ENCODE measurements at regions not wholly inside any gene's neighbourhood (a gene's known extent, or its start where the extent isn't known, plus 50 kb on each side); places are given as distances from the start of the nearest gene placed in this dataset.

- H3K4me1 ChIP-seq (ENCODE audit: control insufficient read depth in 2 of 2, insufficient read depth in 2 of 2, low read length in 2 of 2), result no peaks in the 10 kb centered on the region
- H3K4me1 Mint-ChIP-seq, result no peaks in the 10 kb centered on the region
- 88% methylated on average over 11 of the region's 12 CpGs for WGBS (ENCODE audit: insufficient coverage)
- no peak overlapping the region for H3K27ac Mint-ChIP-seq
- H3K9me3 Mint-ChIP-seq (ENCODE audit: insufficient read depth), result no peaks in the 10 kb centered on the region
- no peaks in the 10 kb centered on the region for H4K20me1 ChIP-seq (ENCODE audit: control insufficient read depth, insufficient read depth, low read length, poor library complexity, severe bottlenecking)
- no peaks in the 10 kb centered on the region for H3K27me3 ChIP-seq (replicated peaks in 1 of 4; ENCODE audit: control extremely low read depth in 1 of 4, control insufficient read depth in 3 of 4, insufficient read depth in 4 of 4, low read length in 3 of 4)
- peaks cover 0 to 7% (median 0%) of the 10 kb centered on the region in 3 donors for H3K9me3 ChIP-seq (ENCODE audit: control extremely low read depth in 1 of 3, control insufficient read depth in 2 of 3, insufficient read depth in 1 of 3, low read length in 2 of 3)
- no peak for DNase-seq
- intact Hi-C loops (cut with micrococcal nuclease), result no loop called here
- H3K4me3 ChIP-seq (ENCODE audit: control extremely low read depth in 1 of 5, extremely low read depth in 1 of 5, insufficient read depth in 1 of 5, low read depth in 2 of 5, low read length in 4 of 5), result no peak overlapping the region
- H2AFZ ChIP-seq (ENCODE audit: insufficient read depth, low read depth, low read length, poor library complexity, severe bottlenecking), result no peak overlapping the region
- no peaks in the 10 kb centered on the region for H3K27me3 Mint-ChIP-seq
- H3K79me2 ChIP-seq (ENCODE audit: control insufficient read depth, insufficient read depth, low read length), result no peaks in the 10 kb centered on the region
- no peak overlapping the region for H3K27ac ChIP-seq (ENCODE audit: low read length in 2 of 2)
- H3K4me3 Mint-ChIP-seq, result no peak overlapping the region
- POLR2A ChIA-PET, result no interaction called here
- CTCF ChIA-PET, result no interaction called here
- H3K9ac ChIP-seq (ENCODE audit: low read length), result no peak overlapping the region
- TF ChIP-seq CTCF (IDR thresholded peaks at IDR 0.05) (no peak), EZH2 (IDR thresholded peaks at IDR 0.05; ENCODE audit: borderline replicate concordance, insufficient read depth, low read depth, low read length, poor library complexity, severe bottlenecking) (no peak)
- no peak for ATAC-seq (ENCODE audit: low read depth)
- no peak overlapping the region for H3K4me2 ChIP-seq (replicated peaks; ENCODE audit: low read depth, low read length, poor library complexity, severe bottlenecking)
- no peaks in the 10 kb centered on the region for H3K36me3 ChIP-seq (replicated peaks in 1 of 2; ENCODE audit: control extremely low read depth in 1 of 2, control insufficient read depth in 1 of 2, extremely low read depth in 1 of 2, insufficient read depth in 2 of 2, low read length in 1 of 2)
Measured at GRCh38 chr5:162882629-162883028, 554.8 kb upstream of the CCNG1 start.

GRCh38 chr5:162886717-162887116, 550.7 kb upstream of the CCNG1 start:
- intact Hi-C loops (cut with micrococcal nuclease), result no loop called here
- Mint-ChIP-seq H3K27me3 (no peaks in the 10 kb centered on the region), H3K27ac (no peak overlapping the region), H3K4me1 (no peaks in the 10 kb centered on the region), H3K4me3 (no peak overlapping the region), H3K9me3 (ENCODE audit: insufficient read depth) (no peaks in the 10 kb centered on the region)
- ChIA-PET POLR2A (no interaction called here), CTCF (no interaction called here)
- no peak for DNase-seq
- TF ChIP-seq EZH2 (IDR thresholded peaks at IDR 0.05; ENCODE audit: borderline replicate concordance, insufficient read depth, low read depth, low read length, poor library complexity, severe bottlenecking) (no peak), CTCF (IDR thresholded peaks at IDR 0.05) (no peak)
- H3K9me3 ChIP-seq (ENCODE audit: control extremely low read depth in 1 of 3, control insufficient read depth in 2 of 3, insufficient read depth in 1 of 3, low read length in 2 of 3), result peaks cover 0 to 7% (median 0%) of the 10 kb centered on the region in 3 donors
- H2AFZ ChIP-seq (ENCODE audit: insufficient read depth, low read depth, low read length, poor library complexity, severe bottlenecking), result no peak overlapping the region
- no peaks in the 10 kb centered on the region for H3K4me1 ChIP-seq (ENCODE audit: control insufficient read depth in 2 of 2, insufficient read depth in 2 of 2, low read length in 2 of 2)
- no peaks in the 10 kb centered on the region for H4K20me1 ChIP-seq (ENCODE audit: control insufficient read depth, insufficient read depth, low read length, poor library complexity, severe bottlenecking)
- no peak for ATAC-seq (ENCODE audit: low read depth)
- no peak overlapping the region for H3K27ac ChIP-seq (ENCODE audit: low read length in 2 of 2)
- no peaks in the 10 kb centered on the region for H3K36me3 ChIP-seq (replicated peaks in 1 of 2; ENCODE audit: control extremely low read depth in 1 of 2, control insufficient read depth in 1 of 2, extremely low read depth in 1 of 2, insufficient read depth in 2 of 2, low read length in 1 of 2)
- H3K4me2 ChIP-seq (replicated peaks; ENCODE audit: low read depth, low read length, poor library complexity, severe bottlenecking), result no peak overlapping the region
- H3K4me3 ChIP-seq (ENCODE audit: control extremely low read depth in 1 of 5, extremely low read depth in 1 of 5, insufficient read depth in 1 of 5, low read depth in 2 of 5, low read length in 4 of 5), result no peak overlapping the region
- no peaks in the 10 kb centered on the region for H3K79me2 ChIP-seq (ENCODE audit: control insufficient read depth, insufficient read depth, low read length)
- no peak overlapping the region for H3K9ac ChIP-seq (ENCODE audit: low read length)
- WGBS (ENCODE audit: insufficient coverage), result 100% methylated on average over 1 of the region's 6 CpGs
- H3K27me3 ChIP-seq (replicated peaks in 1 of 4; ENCODE audit: control extremely low read depth in 1 of 4, control insufficient read depth in 3 of 4, insufficient read depth in 4 of 4, low read length in 3 of 4), result no peaks in the 10 kb centered on the region

Data from B cell (primary cell).